Heart left ventricle (tissue), 16 donors: ENCODE measurements at regions not wholly inside any gene's neighbourhood (a gene's known extent, or its start where the extent isn't known, plus 50 kb on each side); places are given as distances from the start of the nearest gene placed in this dataset.
A peak's percentile ranks its signal among the peaks of the same experiment; 100 is the strongest.

Source experiments
- ATAC-seq, 4 donors: fragments of 200-7000 bp; cut with Tn5 transposase; one replicate each; pipeline ENCODE4 v1.9.1; 2020 to 2022; ENCODE audit warnings: moderate library complexity in 4 of 4, mild to moderate bottlenecking in 3 of 4, moderate number of reproducible peaks in 1 of 4
- DNase-seq, 5 donors: peaks; one replicate each; pipeline ENCODE4 v3.0.0-alpha.2; 2020
- H3K27ac ChIP-seq, 12 donors: fragments of 200-600 bp; sonication (generic) in 4 of 12; one replicate each; pipeline versions ENCODE4 v1.5.0 to v1.8.0; 2016 to 2022; ENCODE audit warnings: mild to moderate bottlenecking in 2 of 12
- H3K27me3 ChIP-seq, 9 donors: fragments of 200-600 bp; sonication (generic) in 2 of 9; one replicate each; pipeline versions ENCODE4 v1.5.1 to v1.8.0; 2016 to 2022; ENCODE audit warnings: mild to moderate bottlenecking in 3 of 9
- H3K36me3 ChIP-seq, 9 donors: fragments of 200-600 bp; sonication (generic) in 2 of 9; one replicate each; pipeline versions ENCODE4 v1.5.0 to v1.8.0; 2018 to 2022; ENCODE audit warnings: mild to moderate bottlenecking in 2 of 9
- H3K4me1 ChIP-seq, 12 donors: fragments of 200-600 bp; sonication (generic) in 4 of 12; one replicate each; pipeline versions ENCODE4 v1.5.0 to v1.8.0; 2016 to 2022; ENCODE audit warnings: mild to moderate bottlenecking in 3 of 12
- H3K4me3 ChIP-seq, 12 donors: fragments of 200-600 bp; sonication (generic) in 4 of 12; one replicate each; pipeline versions ENCODE4 v1.5.0 to v1.8.0; 2017 to 2022; ENCODE audit warnings: mild to moderate bottlenecking in 9 of 12, moderate library complexity in 4 of 12
- H3K9me3 ChIP-seq, 12 donors: fragments of 200-600 bp; sonication (generic) in 4 of 12; one replicate each; pipeline versions ENCODE4 v1.5.0 to v1.8.0; 2016 to 2022; ENCODE audit warnings: mild to moderate bottlenecking in 1 of 12
- CTCF ChIP-seq, 12 donors: fragments of 200-600 bp; sonication (generic) in 4 of 12; IDR thresholded peaks; one replicate each; pipeline versions ENCODE4 v1.5.0 to v1.8.0; 2018 to 2022; ENCODE audit warnings: antibody characterized with exemption in 12 of 12, mild to moderate bottlenecking in 5 of 12
- POLR2A ChIP-seq, 2 donors: fragments of 450-650 bp; IDR thresholded peaks; one replicate each; pipeline ENCODE4 v1.6.1; 2017; ENCODE audit warnings: antibody characterized with exemption in 2 of 2, mild to moderate bottlenecking in 2 of 2, moderate library complexity in 2 of 2
- WGBS, 4 donors: extraction: QIAGEN DNeasy Blood & Tissue Kit in 2 of 4; methylation state at CpG; one replicate each; pipeline versions ENCODE4 v1.1.5 to v1.1.7; 2013 to 2018; 5-methylcytosine and 5-hydroxymethylcytosine counted together
- intact Hi-C, 10 donors: fragments of 100-400 bp; cut with DNase I; formaldehyde crosslinking; loops; one replicate each; pipeline versions ENCODE4 v1.11.1 to v1.14.2; 2022
- donor health status: ischemic (EF 13 %, LVEDD 7.1; RV severe dilation, severe dysfunction).
- donor health status: healthy with polysubstance abuse.
- donor health status: DM: no; HTN: yes; CAD: no.
- donor health status: DM: no; HTN: no; CAD: no.
- donor health status: ischemic (EF 25% LVEDD 6.9; RV normal size, moderate dysfunction).
- donor health status: ischemic (EF 25% LVEDD 5.7; RV mildly dilated, moderate dysfunction).
- donor health status: healthy.
- donor health status: DM: yes; HTN: yes; CAD: no.
- donor health status: ischemic (EF 35%, LVEDD 5.7; RV mildly dilated, moderate dysfunction).
- donor health status: nonischemic (EF 11% LVEDD 7.7; RV severe dilation, severe dysfunction).
- donor health status: DM: yes; HTN: yes; CAD: no.
- donor health status: PGD.
- donor health status: ischemic (EF 29% LVEDD 5.4; RV normal size, mild dysfunction).
- donor health status: nonischemic (EF 23%, LVEDD 6.1; RV moderate dilation, normal function).

- no peak for DNase-seq
- no peaks in the 10 kb centered on the region for H3K36me3 ChIP-seq
- no peak for TF ChIP-seq POLR2A (IDR thresholded peaks at IDR 0.05)
- TF ChIP-seq CTCF (IDR thresholded peaks at IDR 0.05): no peak
- ATAC-seq: no peak
- H3K27ac ChIP-seq: peak overlapping the region in 1 of 12 donors; percentile 13
- no peaks in the 10 kb centered on the region for H3K27me3 ChIP-seq
- intact Hi-C loops: no loop called here
- H3K4me1 ChIP-seq: peaks cover 0 to 21% (median 7%) of the 10 kb centered on the region in 12 donors
- H3K9me3 ChIP-seq: no peaks in the 10 kb centered on the region
- no peak overlapping the region for H3K4me3 ChIP-seq
- 77 to 90% (median 83%) methylated on average over 6 to 7 of the region's 7 CpGs for WGBS, 4 donors
These were observed 193.8 kb downstream of the ABHD5 start for GRCh38 chr3:43884581-43884980.

GRCh38 chr3:43885908-43886618 lies 195.3 kb downstream of the ABHD5 start:
- no peak overlapping the region for H3K4me3 ChIP-seq
- no peak for ATAC-seq
- no peaks in the 10 kb centered on the region for H3K9me3 ChIP-seq
- H3K4me1 ChIP-seq: peaks cover 0 to 21% (median 7%) of the 10 kb centered on the region in 12 donors
- intact Hi-C loops: no loop called here
- no peaks in the 10 kb centered on the region for H3K36me3 ChIP-seq
- WGBS, 4 donors: 32 to 45% (median 36%) methylated on average over 3 of the region's 3 CpGs
- H3K27me3 ChIP-seq: peaks cover 0 to 7% (median 0%) of the 10 kb centered on the region in 9 donors
- no peak overlapping the region for H3K27ac ChIP-seq
- DNase-seq: no peak
- TF ChIP-seq POLR2A (IDR thresholded peaks at IDR 0.05) (no peak), CTCF (IDR thresholded peaks at IDR 0.05) (no peak)

- no peaks in the 10 kb centered on the region for H3K9me3 ChIP-seq
- ATAC-seq (no peak), DNase-seq (no peak)
- intact Hi-C loops: no loop called here
- H3K36me3 ChIP-seq: no peaks in the 10 kb centered on the region
- H3K4me1 ChIP-seq: peaks cover 0 to 14% (median 8%) of the 10 kb centered on the region in 12 donors
- 69 to 73% (median 71%) methylated on average over 6 of the region's 6 CpGs for WGBS, 4 donors
- H3K27me3 ChIP-seq: peaks cover 0 to 37% (median 7%) of the 10 kb centered on the region in 9 donors
- no peak overlapping the region for H3K4me3 ChIP-seq
- H3K27ac ChIP-seq: no peak overlapping the region
- no peak for TF ChIP-seq POLR2A (IDR thresholded peaks at IDR 0.05)
- TF ChIP-seq CTCF (IDR thresholded peaks at IDR 0.05): no peak
These were observed 201.3 kb downstream of the ABHD5 start for GRCh38 chr3:43892061-43892460.

GRCh38 chr3:43892526-43892925 lies 201.8 kb downstream of the ABHD5 start:
- Histone ChIP-seq H3K4me1 (peaks cover 0 to 14% (median 8%) of the 10 kb centered on the region in 12 donors), H3K9me3 (no peaks in the 10 kb centered on the region), H3K27ac (no peak overlapping the region), H3K36me3 (no peaks in the 10 kb centered on the region), H3K27me3 (peaks cover 0 to 37% (median 7%) of the 10 kb centered on the region in 9 donors), H3K4me3 (no peak overlapping the region)
- intact Hi-C loops: no loop called here
- TF ChIP-seq POLR2A (IDR thresholded peaks at IDR 0.05) (no peak), CTCF (IDR thresholded peaks at IDR 0.05) (no peak)
- ATAC-seq (no peak), DNase-seq (no peak)
- WGBS, 4 donors: 40 to 44% (median 43%) methylated on average over 7 of the region's 7 CpGs
